IMR-90 (cell line): ENCODE measurements at regions not wholly inside any gene's neighbourhood (a gene's known extent, or its start where the extent isn't known, plus 50 kb on each side); places are given as distances from the start of the nearest gene placed in this dataset.

Source experiments
- CTCF ChIP-seq: conservative IDR thresholded peaks from 2 replicates; pipeline ENCODE4 v1.5.1; 2012; ENCODE audit warnings: mild to moderate bottlenecking, low read depth, low read length, improper control_type of control experiment
- FOS ChIP-seq: fragments of 150-350 bp; IDR thresholded peaks from 2 replicates; pipeline ENCODE4 v1.6.1; 2016; ENCODE audit warnings: low read depth, low read length
- MAFK ChIP-seq: IDR thresholded peaks from 2 replicates; pipeline ENCODE4 v1.6.1; 2012; ENCODE audit warnings: low read depth, low read length, improper control_type of control experiment
- MAZ ChIP-seq: IDR thresholded peaks from 2 replicates; pipeline ENCODE4 v1.6.1; 2012; ENCODE audit warnings: low read depth, mild to moderate bottlenecking, low read length, improper control_type of control experiment, moderate library complexity, borderline replicate concordance
- NFE2L2 ChIP-seq: fragments of 150-350 bp; IDR thresholded peaks from 2 replicates; pipeline ENCODE4 v1.6.1; 2016; ENCODE audit warnings: low read depth, mild to moderate bottlenecking, low read length
- POLR2A ChIP-seq: IDR thresholded peaks from 2 replicates; pipeline ENCODE4 v1.6.1; 2012; ENCODE audit warnings: mild to moderate bottlenecking, low read depth, low read length
- RAD21 ChIP-seq: IDR thresholded peaks from 2 replicates; pipeline ENCODE4 v1.6.1; 2012; ENCODE audit warnings: low read length, improper control_type of control experiment
- RCOR1 ChIP-seq: IDR thresholded peaks from 2 replicates; pipeline ENCODE4 v1.6.1; 2012; ENCODE audit warnings: mild to moderate bottlenecking, low read length, improper control_type of control experiment; ENCODE audit not compliant: insufficient replicate concordance
- SMC3 ChIP-seq: fragments of 150-350 bp; IDR thresholded peaks from 2 replicates; pipeline ENCODE4 v1.6.1; 2016; ENCODE audit warnings: low read depth, mild to moderate bottlenecking, antibody characterized with exemption, low read length, moderate library complexity

GRCh38 chr9:3578786-3579185 is 53.0 kb upstream of the RFX3 start:
- no peak for TF ChIP-seq FOS
- no peak for TF ChIP-seq RCOR1
- TF ChIP-seq NFE2L2, result no peak
- TF ChIP-seq CTCF, result no peak
- no peak for TF ChIP-seq POLR2A
- TF ChIP-seq SMC3, result no peak
- no peak for TF ChIP-seq RAD21
- no peak for TF ChIP-seq MAZ
- TF ChIP-seq MAFK, result peak; percentile 93
